HPDE6-E6E7 (cell line): ENCODE measurements at regions not wholly inside any gene's neighbourhood (a gene's known extent, or its start where the extent isn't known, plus 50 kb on each side); places are given as distances from the start of the nearest gene placed in this dataset.
"Not testable (repeated sequence)": the region's sequence is repeated elsewhere in the genome, so short reads cannot be mapped to it uniquely, and the experiment has no call there.

Experiments used
- DNase-seq: peaks from one replicate; pipeline ENCODE4 v3.0.0; 2011; ENCODE audit warnings: missing footprints; ENCODE audit errors: extremely low spot score

- no peak for DNase-seq
Observed at GRCh38 chr18:30705943-30706342, 336.6 kb downstream of the DSC3 start.

DNA sequence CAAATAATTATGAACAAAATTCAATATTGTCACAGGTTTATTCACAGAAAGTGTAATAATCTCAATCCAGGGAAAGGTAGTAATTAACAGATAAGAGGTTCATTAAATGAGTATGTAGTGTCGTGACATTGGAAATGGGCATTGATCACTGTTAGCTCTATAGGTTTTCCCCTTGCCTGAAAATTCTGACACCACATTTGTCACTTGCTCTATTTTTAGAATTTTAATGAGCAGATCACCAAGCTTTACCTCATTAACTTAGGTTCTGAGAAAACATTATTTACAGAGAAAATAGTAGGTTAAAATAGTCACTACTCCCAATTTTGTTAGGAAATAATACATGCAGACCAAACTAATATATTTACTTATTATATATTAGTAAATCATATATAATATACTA lies 344.0 kb downstream of the DSC3 start:
- DNase-seq, result no peak

DNA sequence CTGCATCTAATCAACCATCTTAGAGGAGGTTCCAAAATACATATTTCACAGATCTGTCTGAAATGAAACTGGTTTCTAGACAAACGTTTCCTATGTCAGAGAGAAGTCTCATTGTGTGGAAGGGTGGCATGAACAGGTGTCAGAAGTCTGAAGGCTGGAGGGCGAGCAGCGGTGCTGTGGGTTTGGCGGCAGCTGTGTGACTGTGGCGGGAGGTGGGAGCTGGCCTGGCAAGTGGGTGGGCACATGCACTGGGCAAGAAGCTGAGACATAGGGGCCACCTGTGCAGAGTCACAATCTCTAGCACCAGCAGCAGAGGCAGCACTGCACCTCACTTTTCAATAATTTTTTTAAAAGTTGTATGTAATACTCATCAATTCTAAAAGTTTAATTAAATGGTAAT lies 346.3 kb downstream of the DSC3 start:
- no peak for DNase-seq

DNA sequence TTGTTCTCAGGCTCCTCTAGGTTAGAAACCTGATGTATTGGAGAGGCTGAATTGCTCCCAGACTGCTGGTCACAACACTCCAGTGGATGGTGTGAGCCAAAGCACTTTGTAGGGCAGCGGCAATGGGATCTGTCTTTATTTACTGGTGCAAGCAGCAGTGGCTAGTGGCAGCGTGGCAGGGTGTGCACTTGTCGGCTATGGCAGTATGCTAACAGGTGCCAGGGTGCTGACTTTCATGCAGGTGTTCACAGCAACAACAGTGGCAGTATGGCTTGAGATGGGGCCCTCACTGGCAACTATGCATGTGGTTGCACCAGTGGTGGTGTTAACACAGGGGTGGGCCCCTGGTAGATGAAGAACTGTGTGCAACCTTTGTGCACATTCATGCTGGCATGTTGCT lies 347.8 kb downstream of the DSC3 start:
- DNase-seq, result no peak

DNA sequence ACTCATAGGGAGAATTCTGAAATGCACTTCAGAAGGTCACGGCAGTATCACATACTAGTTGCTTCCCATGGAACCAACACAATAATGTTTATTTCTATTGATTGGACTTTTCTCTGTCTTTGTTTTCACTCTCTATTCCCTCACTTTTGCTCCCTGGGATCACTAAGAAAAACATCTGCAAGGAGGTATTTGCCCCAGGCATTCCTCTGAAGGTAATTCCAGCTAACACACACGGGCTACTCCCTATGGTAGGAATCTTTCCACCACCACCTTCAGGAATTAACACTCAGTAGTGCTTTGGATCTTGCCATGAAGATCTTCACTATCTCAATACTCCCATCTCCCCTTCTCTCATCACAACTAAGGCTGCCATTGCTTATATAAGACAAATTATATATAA lies 353.3 kb downstream of the DSC3 start:
- DNase-seq, result no peak

DNA sequence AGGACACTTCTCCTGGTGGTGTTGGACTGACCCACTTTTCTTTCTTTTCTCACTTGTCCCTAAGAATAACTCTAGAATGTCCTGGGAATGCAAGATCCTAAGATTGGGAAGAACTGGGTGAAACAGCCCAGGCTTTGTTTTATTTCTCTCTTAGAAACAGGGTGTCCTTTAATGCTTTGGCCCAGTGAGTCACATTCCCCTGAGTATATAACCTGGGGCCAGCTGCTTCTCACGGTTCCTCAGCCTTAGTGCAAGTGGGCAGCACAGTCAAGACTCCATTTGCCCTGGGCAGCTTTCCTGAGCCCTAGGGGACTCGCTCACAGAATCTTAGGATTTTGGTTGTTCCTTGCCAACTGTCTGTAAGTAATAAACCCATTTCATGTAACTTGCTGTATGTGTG lies 355.0 kb downstream of the DSC3 start:
- no peak for DNase-seq

DNA sequence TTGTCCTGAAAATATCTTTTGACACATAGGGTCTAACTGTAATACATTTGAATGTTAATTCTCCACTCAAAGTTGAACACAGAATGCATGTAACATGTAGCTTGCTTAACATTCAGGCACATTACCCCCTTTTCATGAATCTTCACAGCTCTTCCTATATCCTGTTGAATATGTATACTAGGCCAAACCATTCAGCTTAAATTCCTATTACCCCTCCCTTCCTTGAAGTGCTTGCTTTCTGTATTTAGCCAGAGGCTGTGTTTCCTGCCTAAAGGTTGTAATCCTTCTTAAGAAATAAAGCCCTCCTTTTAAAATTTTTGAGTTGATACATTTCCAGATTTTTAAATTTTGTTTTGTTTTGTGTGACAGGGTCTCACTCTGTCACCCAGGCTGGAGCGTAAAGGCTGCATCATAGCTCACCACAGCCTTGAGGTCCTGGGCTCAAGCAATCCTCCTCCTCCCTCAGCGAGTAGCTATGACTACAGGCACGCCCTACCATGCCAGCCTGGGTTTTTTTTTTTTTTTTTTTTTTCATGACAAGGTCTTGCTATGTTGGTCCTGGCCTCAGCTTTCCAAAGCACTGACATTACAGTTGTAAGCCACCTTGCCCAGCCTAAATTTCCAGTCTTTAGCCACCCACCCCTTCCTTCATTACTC lies 357.6 kb downstream of the DSC3 start:
- no peak for DNase-seq

GRCh38 chr18:30683836-30684235 lies 358.7 kb downstream of the DSC3 start:
- no peak for DNase-seq

DNA sequence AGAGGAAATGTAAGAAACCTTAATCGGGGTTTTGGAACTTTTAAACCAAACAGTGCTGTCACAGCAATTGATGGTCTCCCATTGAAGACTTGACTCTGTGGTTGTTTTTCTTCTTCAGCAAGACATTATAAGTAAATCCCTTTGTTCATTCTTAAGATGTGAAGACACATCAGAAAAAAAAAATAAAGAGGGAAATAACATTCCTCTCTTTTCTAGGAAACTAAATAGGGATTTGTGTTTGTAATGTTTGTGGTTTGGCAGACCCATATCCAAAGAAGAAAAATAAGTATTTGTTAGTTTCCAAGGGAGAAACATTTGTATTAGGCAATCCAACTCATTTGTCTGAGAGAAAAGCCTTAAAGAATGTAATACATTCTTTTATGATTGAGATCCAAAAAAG lies 359.9 kb downstream of the DSC3 start:
- no peak for DNase-seq

GRCh38 chr18:30679285-30679930 lies 363.1 kb downstream of the DSC3 start:
- no peak for DNase-seq

GRCh38 chr18:30677813-30678212 lies 364.7 kb downstream of the DSC3 start:
- not testable (repeated sequence) for DNase-seq

DNA sequence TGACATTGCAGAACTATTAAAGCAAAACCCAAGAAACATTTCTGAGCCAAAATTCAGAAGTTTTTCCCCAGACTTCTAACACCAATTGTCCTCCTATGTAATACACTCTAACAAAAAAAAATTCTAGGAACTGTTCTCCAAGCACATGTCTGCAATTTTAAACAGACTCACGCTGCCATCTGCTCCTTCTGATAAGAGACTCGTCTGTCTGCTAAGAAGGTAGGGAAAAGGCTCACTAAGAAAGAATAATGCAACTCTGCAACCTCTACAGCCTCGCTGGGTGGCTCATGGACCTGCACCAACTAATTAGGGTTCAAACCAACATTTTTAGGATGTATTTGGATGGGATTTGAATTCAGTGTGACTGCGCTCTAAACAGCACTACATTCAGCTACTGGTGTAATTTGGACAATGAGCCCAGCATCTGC lies 366.5 kb downstream of the DSC3 start:
- no peak for DNase-seq

DNA sequence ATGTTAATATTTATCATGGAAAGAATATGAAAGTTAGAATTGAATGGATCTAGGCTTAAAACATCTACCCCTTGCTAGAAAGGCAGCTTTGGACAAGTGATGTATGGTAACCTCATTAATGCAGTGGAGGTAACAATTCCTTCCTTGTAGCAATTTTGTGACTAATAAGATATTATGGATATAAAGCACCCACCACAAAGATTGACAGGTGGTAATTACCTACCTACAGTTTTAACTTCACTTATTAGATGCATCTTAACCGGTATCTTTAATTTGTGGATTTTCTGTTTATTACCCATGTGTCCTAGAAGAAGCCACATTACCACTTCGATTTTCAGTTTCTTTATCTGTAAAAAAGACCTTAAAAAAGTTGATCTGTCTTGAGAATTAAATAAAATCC lies 367.0 kb downstream of the DSC3 start:
- no peak for DNase-seq

GRCh38 chr18:30675072-30675471 lies 367.5 kb downstream of the DSC3 start:
- no peak for DNase-seq

DNA sequence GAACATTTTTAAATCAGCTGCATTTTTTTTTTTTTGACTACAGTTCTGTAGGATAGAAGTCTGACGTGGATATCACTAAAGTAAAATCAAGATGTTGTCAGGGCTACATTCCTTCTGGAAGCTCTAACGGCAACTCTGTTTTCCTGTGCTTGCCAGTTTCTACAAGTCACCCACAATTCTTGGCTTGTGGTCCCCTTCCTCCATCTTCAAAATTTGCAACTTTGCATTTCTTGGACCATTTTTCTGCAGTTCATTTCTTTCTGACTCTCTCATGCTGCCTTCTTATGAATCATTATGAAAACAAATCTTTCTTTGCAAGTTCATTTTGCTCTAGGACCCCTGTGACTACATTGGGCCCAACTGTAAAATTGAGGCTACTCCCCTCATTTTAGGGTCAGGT lies 367.9 kb downstream of the DSC3 start:
- DNase-seq, result no peak

GRCh38 chr18:30672439-30672838 lies 370.1 kb downstream of the DSC3 start:
- DNase-seq, result not testable (repeated sequence)

DNA sequence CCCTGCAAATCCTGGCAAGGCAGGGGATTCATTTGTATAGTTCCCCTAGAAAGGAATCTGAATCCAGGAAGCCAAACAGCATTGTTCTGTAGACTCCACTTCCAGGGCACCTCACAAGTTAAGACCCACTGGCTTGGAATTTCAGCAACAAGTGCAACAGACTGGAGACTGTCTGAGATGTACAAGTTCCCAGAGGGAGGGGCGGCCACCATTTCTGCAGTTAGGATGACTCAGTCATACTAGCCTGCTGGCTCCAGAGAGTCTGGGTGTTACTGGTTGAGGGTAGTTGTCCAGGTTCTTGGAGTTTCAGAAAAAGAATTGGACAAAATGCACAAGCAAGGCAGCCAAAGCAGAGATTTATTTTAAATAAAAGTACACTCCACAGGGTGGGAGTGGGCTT lies 384.2 kb downstream of the DSC3 start:
- no peak for DNase-seq

GRCh38 chr18:30652387-30652786 lies 390.2 kb downstream of the DSC3 start:
- no peak for DNase-seq

DNA sequence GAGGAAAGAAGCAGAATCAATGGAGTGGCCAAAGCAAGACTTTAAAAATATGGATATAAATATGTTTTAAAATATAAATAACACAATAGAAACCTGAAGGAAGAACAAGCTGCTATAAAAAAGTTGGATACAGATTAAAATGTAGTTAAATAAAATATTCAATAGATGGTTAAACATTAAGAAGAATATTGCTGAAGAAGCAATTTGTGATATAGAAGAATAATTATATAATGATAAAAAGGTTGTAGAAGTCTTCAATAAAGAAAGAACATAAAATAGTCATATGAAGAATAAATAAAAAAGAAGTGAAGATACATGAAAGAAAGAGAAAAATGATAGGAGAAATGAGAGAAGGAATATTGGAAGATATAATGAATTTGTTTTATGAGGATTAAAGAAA lies 392.0 kb downstream of the DSC3 start:
- no peak for DNase-seq

DNA sequence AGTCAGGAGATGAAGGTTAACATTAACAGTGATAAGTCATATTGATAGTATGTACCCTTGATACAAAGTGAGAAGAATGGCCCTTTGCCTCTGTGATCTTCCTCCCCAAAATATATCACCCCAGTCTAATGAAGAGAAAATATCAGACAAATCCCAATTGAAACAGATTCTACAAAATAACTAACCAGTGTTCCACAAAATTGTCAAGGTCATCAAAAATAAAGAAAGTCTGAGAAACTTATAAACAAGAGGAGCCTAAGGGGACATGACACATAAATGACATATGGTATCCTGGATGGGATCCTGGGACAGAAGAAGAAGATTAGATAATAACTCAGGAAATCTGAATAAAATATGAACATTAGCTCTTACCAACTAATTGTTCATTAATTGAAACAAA lies 398.4 kb downstream of the DSC3 start:
- no peak for DNase-seq

DNA sequence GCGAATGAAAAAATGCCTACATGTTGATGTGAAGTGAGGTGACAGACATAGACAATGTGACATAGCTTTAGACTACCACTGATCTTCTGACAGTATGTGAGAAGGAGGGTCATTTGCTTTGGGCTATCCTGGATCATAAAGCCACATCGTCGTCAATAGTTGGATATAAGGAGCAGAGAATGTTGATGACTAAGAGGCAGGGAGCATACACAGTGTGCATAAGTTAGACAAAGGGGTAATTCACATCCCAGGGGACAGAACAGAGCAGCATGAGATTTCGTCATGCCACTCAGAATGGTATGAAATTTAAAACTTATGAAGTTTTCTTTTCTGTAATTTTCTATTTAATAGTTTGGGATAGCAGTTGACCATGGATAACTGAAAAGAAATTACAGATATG lies 403.2 kb downstream of the DSC3 start:
- no peak for DNase-seq

GRCh38 chr18:30634249-30634648 lies 408.3 kb downstream of the DSC3 start:
- DNase-seq, result no peak

DNA sequence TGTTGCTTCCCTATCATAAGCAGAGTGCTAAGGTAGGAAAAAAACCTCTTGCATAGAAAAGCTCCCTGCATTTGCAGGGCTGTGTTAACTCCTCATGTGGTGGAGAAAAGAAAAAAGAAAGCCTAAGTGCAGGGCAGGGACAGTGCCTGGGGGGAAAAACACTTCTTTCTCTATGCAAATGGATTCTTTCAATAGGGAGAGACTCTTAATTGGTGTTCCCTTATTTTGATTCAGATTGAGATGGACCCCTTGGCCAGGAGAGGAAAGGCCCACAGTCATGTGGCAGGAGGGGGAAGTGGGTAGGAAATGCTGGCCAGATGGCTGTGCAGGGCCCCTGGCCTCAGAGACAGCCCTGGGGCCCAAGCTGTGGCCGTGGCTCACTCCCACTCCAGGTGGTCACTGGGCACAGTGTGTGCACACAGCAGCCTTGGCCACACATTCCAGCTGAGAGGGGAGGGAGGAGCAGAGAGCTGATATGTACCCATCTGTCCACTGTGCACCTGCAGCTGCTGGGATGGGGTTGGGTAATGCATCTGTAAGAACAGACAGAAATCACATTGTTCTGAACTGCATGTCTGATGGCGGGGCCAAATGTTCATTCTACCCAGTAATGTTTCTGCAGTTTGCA lies 410.4 kb downstream of the DSC3 start:
- no peak for DNase-seq
